H54 (cell line): ENCODE measurements at regions not wholly inside any gene's neighbourhood (a gene's known extent, or its start where the extent isn't known, plus 50 kb on each side); places are given as distances from the start of the nearest gene placed in this dataset.
"Not testable (repeated sequence)": the region's sequence is repeated elsewhere in the genome, so short reads cannot be mapped to it uniquely, and the experiment has no call there.

Experiments
- DNase-seq: peaks from one replicate; pipeline ENCODE4 v3.0.0; 2011; ENCODE audit warnings: low spot score, mixed read lengths; ENCODE audit not compliant: insufficient read length
- FAIRE-seq: peaks from 3 replicates; lab custom pipeline; 2011; peaks lifted over from hg19 to GRCh38; lab: Jason Lieb, UNC
- POLR2A ChIP-seq: IDR thresholded peaks from 2 replicates; pipeline ENCODE4 v1.6.1; 2011; ENCODE audit warnings: low read depth, mild to moderate bottlenecking, low read length

- no peak for TF ChIP-seq POLR2A
- no peak for DNase-seq
- FAIRE-seq: no peak
Observed at GRCh38 chr4:64729561-64729960, 320.3 kb upstream of the TECRL start.

- DNase-seq (no peak), FAIRE-seq (no peak)
- TF ChIP-seq POLR2A: no peak
Observed at GRCh38 chr4:64727960-64728359, 318.7 kb upstream of the TECRL start.

DNA sequence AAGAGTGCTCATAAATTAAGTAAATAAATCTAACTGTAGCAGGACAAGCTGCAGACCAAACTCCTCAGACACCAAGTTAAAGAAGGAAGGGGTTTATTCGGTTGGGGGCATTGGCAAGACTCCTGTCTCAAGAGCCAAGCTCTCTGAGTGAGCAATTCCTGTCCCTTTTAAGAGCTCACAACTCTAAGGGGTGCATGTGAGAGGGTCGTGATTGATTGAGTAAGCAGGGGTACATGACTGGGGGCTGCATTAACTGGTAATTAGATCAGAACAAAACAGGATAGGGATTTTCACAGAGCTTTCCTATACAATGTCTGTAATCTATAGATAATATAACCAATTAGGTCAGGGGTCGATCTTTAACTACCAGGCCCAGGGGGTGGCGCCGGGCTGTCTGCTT is 318.1 kb upstream of the TECRL start:
- DNase-seq, FAIRE-seq: not testable (repeated sequence)

- DNase-seq: no peak
- FAIRE-seq: no peak
- TF ChIP-seq POLR2A: no peak
Observed at GRCh38 chr4:64724689-64725088, 315.4 kb upstream of the TECRL start.

- FAIRE-seq (no peak), DNase-seq (no peak)
- no peak for TF ChIP-seq POLR2A
Observed at GRCh38 chr4:64721106-64721505, 311.9 kb upstream of the TECRL start.

DNA sequence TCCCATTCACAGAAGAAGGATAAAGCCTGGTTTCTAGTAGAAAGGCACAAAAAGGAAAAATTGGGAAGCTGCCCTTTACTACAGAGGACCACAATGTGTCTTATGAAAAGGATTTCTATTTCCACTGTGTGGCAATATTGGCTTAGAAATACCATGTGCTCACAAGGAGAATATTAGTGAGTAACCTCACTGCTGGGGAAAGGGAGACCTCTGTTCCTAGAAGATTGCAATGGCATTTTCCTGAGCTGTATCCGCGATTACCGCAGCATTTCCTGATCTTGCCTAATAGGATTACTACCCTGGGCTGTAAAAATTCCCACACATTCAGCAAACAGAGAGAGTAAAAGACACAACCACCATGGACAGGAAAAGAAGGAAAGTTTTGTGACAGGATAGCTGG is 308.8 kb upstream of the TECRL start:
- FAIRE-seq (no peak), DNase-seq (no peak)
- TF ChIP-seq POLR2A: no peak

GRCh38 chr4:64715741-64716140 is 306.5 kb upstream of the TECRL start:
- no peak for DNase-seq
- TF ChIP-seq POLR2A: no peak
- no peak for FAIRE-seq

DNA sequence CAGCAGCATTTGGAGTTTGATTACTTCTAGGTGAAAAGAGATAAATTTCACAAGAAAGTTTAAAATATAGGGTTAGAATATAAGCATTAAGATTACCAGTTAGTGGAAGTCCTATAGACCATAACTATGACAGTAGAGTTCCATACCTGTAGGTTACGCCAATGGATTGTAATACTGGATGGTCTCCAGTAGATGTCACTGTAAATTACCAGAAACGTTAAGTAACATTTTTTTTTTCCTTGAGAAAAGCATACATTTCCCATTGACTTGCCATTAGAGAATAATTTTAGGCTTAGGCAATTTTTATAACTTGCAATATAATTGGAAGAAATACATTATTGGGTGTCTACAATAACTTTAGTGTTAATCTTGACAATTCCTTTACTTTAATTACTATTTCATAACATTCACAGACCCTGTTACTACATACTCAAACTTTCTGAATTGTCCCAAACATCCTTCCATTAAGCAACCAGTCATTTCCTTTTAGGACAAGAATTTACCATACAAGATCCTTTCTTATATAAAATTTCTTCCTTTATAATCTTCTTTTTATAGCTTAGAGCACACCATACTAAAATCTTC is 304.1 kb upstream of the TECRL start:
- no peak for TF ChIP-seq POLR2A
- no peak for FAIRE-seq

DNA sequence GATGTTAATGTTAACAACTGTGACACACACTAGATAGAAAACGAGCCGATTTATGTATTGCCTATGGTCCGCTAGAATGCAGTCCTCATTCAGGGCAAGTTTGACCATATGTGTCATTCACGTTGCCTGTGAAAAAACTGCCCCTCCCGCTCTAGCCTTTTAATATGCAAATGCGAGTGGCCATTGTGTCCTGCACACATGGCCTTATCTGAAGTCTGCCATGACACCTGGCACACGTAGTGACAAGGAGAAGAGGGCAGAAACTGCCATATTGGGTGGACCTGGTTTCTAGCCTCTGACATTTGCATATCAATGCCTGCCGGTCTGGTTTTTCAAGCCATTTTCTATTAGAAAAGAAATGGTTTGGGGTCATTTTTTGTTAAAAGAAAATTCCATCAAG is 303.3 kb upstream of the TECRL start:
- DNase-seq: no peak
- TF ChIP-seq POLR2A: no peak
- no peak for FAIRE-seq

More for the DNA sequence above, 304.1 kb upstream of the TECRL start:
- no peak for DNase-seq

DNA sequence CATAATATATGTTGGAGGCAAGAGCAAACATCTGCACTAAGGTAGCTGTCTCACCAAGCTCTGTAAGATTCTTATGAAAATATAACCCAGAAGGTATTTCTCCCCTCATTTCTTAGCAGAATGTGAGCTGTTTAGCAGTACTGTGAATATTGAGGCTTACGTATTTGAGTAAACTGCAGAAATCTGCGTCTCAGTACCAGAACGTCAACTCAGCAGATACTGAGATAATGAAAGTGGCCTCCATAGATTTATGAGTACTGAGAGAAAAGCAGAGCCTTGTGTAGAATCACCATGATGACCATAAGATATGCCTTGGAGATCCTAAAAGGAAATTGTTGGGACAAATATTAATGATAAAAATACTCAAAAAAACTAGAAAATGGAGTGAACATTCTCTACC is 296.7 kb upstream of the TECRL start:
- no peak for FAIRE-seq

DNA sequence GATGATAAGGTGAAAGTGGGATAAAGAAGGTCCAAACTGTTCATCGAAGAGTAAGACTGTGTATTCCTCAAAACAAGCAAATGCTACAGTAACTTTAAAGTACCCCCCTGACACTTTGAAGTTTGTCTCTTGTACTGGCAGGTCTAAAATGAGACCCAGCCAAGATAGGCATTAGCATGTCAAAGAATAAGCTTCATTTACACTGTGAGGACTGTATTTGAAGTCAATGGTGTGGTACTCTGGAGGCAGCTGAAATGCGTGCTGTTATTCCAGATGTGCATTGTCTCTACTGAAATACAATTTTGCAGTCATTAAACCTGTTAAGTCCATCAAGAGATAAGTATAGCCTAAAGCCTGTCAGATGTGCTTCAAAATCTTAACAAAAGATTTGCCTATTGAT is 288.9 kb upstream of the TECRL start:
- no peak for TF ChIP-seq POLR2A
- FAIRE-seq (no peak), DNase-seq (no peak)

More for the DNA sequence above, 296.7 kb upstream of the TECRL start:
- DNase-seq: no peak
- TF ChIP-seq POLR2A: no peak

DNA sequence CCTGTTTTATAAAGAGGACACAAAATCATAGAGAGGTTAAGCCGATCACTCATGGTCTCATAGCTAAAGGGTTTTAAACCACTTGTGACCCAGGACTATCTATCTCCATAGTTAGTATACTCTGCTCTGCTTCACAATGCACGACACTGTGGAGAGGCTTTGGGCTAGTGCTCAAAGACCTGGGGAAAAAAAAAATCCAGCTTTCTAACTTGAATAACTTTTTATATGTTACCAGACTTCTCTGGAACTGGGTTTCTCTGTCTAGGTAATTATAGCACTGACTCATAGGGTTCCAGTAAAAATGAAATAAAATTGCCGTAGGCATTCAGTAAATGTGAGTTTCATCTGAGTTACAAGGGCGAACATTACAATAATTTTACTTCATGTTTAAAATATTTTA is 273.7 kb upstream of the TECRL start:
- no peak for TF ChIP-seq POLR2A
- DNase-seq: no peak
- FAIRE-seq: no peak

DNA sequence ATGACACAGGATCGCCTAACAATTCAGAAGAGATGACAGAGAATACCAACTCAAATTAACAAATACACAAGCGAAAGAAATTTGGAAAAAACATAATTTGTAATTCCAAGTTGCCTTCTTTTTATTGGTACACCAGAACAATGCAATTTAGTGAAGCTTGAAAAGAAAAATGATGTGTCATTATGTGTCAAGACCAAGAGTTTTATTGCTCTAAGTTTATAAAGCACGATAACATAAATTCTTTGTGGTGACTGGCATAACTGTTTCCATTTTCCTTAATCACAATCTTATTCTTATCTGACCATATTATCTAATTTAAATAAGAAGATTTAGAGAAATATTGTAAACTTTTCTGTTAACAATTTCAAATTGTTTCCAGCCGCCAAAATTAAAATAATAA is 273.2 kb upstream of the TECRL start:
- TF ChIP-seq POLR2A: no peak
- FAIRE-seq: no peak
- DNase-seq: no peak

DNA sequence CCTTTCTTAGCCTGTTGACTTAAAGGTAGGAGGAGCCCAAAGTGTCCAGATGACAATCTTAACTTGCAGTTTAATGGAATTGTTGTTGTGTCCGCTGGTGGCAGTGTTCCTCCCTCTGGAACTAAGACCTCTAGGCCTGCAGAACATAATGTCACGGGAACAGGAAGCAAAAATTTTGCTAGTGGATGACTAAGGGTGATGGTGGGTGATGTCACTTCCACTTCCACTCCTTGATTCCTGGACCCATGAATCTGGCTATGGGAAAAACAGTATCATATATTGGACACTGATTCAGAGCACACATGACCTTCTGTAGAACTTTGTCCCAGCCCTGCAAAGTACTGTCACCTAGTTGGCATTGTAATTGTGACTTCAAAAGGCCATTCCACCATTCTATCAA is 263.9 kb upstream of the TECRL start:
- DNase-seq, FAIRE-seq: not testable (repeated sequence)

DNA sequence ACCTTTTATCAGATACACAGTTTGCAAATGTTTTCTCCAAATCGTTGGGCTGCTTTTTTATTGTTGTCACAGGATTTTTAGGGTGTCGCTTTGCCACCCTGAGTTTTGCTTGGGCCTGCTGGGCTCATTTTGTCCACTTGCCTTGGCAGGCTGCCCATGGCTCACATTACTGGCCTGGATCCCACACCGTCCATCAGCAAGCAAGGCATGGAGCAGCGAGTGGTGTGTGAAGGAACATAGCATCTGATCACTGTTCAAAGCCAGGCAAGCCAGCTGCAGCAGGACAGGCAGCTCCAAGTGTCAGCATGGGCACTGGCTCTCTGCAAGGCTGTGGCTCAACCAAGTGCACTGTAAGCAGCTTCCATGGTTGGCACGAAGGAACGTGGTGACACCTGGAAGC is 261.4 kb upstream of the TECRL start:
- no peak for TF ChIP-seq POLR2A
- FAIRE-seq: no peak

DNA sequence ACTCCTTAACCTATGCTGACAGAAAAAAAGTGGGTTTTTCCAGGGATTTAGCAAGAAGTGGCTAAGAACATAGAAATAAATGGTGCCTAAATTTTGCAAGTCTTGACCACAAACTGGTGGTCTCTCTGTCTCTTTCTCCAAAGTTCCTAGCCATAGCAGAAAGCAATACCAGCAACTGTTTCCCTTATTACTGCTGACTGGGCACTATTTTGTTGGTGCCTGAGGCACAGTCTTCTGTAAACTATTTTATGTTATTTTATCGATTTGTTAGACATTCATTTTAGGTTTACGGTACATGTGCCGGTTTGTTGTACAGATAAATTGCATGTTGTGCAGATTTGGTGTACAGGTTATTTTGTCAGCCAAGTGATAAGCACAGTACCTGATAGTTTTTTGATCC is 234.6 kb upstream of the TECRL start:
- no peak for DNase-seq
- FAIRE-seq: no peak
- no peak for TF ChIP-seq POLR2A

More for the DNA sequence above, 261.4 kb upstream of the TECRL start:
- DNase-seq: no peak
